Epithelial cell of prostate (primary cell): ENCODE measurements at regions not wholly inside any gene's neighbourhood (a gene's known extent, or its start where the extent isn't known, plus 50 kb on each side); places are given as distances from the start of the nearest gene placed in this dataset.
"Not testable (repeated sequence)": the region's sequence is repeated elsewhere in the genome, so short reads cannot be mapped to it uniquely, and the experiment has no call there.

Source experiments
- DNase-seq: peaks from one replicate; pipeline ENCODE4 v3.0.0-alpha.2; 2011; ENCODE audit warnings: low read depth, low spot score
- H3K27ac ChIP-seq: fragments of 450-650 bp; 2 replicates; pipeline ENCODE4 v1.5.1; 2017; ENCODE audit warnings: mild to moderate bottlenecking

GRCh38 chr2:240385451-240386161, 49.9 kb upstream of the GPC1 start:
- not testable (repeated sequence) for H3K27ac ChIP-seq, DNase-seq
